H1 (cell line): ENCODE measurements at regions not wholly inside any gene's neighbourhood (a gene's known extent, or its start where the extent isn't known, plus 50 kb on each side); places are given as distances from the start of the nearest gene placed in this dataset.

ENCODE experiments used
- CTCF ChIA-PET: fragments of 300-600 bp; sonication (Branson Sonifier 250); formaldehyde crosslinking; loops from one replicate; lab custom pipeline; 2021; ENCODE audit not compliant: partially characterized antibody; lab: Charles Lee
- POLR2A ChIA-PET: fragments of 300-600 bp; sonication (Branson Sonifier 250); formaldehyde crosslinking; loops from one replicate; lab custom pipeline; 2021; ENCODE audit warnings: inconsistent platforms; ENCODE audit not compliant: partially characterized antibody; lab: Charles Lee
- DNase-seq, 2 experiments: peaks; one replicate each; pipeline versions ENCODE4 v3.0.0 to v3.0.0-alpha.2; 2010 to 2022; ENCODE audit warnings: low spot score in 2 of 2, low read depth in 1 of 2, mixed read lengths in 1 of 2
- FAIRE-seq: peaks from 2 replicates; lab custom pipeline; 2011; peaks lifted over from hg19 to GRCh38; lab: Jason Lieb, UNC
- H2AFZ ChIP-seq: 2 replicates; pipeline ENCODE4 v1.8.1; 2012; ENCODE audit warnings: low read length, inconsistent platforms
- H2AK5ac ChIP-seq: 2 replicates; pipeline ENCODE4 v1.6.1; 2013; ENCODE audit warnings: low read depth, low read length
- H2BK120ac ChIP-seq: replicated peaks from 2 replicates; pipeline ENCODE3; 2013; ENCODE audit warnings: low read depth, low read length, inconsistent platforms
- H2BK12ac ChIP-seq: 2 replicates; pipeline ENCODE4 v1.6.1; 2013; ENCODE audit warnings: low read depth, low read length
- H2BK15ac ChIP-seq: 2 replicates; pipeline ENCODE4 v1.6.1; 2013; ENCODE audit warnings: low read length
- H2BK20ac ChIP-seq: 2 replicates; pipeline ENCODE4 v1.6.1; 2013; ENCODE audit warnings: low read length
- H2BK5ac ChIP-seq: 2 replicates; pipeline ENCODE4 v1.6.1; 2013; ENCODE audit warnings: low read depth, low read length
- H3K14ac ChIP-seq: 2 replicates; pipeline ENCODE4 v1.6.1; 2013; ENCODE audit warnings: inconsistent platforms; ENCODE audit not compliant: insufficient read length
- H3K18ac ChIP-seq: 2 replicates; pipeline ENCODE4 v1.6.1; 2013; ENCODE audit warnings: low read length; ENCODE audit errors: extremely low read depth
- H3K23ac ChIP-seq: 2 replicates; pipeline ENCODE4 v1.6.1; 2013; ENCODE audit warnings: inconsistent platforms; ENCODE audit not compliant: insufficient read length
- H3K23me2 ChIP-seq: 2 replicates; pipeline ENCODE4 v1.6.1; 2013; ENCODE audit warnings: low read depth, low read length
- H3K27ac ChIP-seq: 2 replicates; pipeline ENCODE4 v1.6.1; 2011; ENCODE audit warnings: low read depth, low read length, inconsistent platforms
- H3K27me3 ChIP-seq, 4 experiments: replicated peaks in 1 of 4; 1 replicate in 1 of 4; 2 replicates in 3 of 4; pipeline versions ENCODE4 v1.6.1 to v1.8.1; 2011 to 2013; ENCODE audit warnings: low read length in 3 of 4, mild to moderate bottlenecking in 3 of 4, inconsistent platforms in 2 of 4, mixed read lengths in 2 of 4, moderate library complexity in 1 of 4; ENCODE audit not compliant: control insufficient read depth in 3 of 4, insufficient read depth in 3 of 4; ENCODE audit errors: extremely low read depth in 1 of 4
- H3K36me3 ChIP-seq, 4 experiments: 2 replicates each; pipeline versions ENCODE4 v1.6.1 to v1.8.1; 2011 to 2013; ENCODE audit warnings: mild to moderate bottlenecking in 4 of 4, low read length in 3 of 4, moderate library complexity in 2 of 4, control low read depth in 1 of 4, inconsistent platforms in 1 of 4; ENCODE audit not compliant: insufficient read depth in 4 of 4, control insufficient read depth in 2 of 4
- H3K4ac ChIP-seq: replicated peaks from 2 replicates; pipeline ENCODE3; 2013; ENCODE audit warnings: low read length, low read depth, mixed read lengths, inconsistent platforms; ENCODE audit not compliant: insufficient read length
- H3K4me1 ChIP-seq, 4 experiments: replicated peaks in 1 of 4; 1 replicate in 1 of 4; 2 replicates in 3 of 4; pipeline versions ENCODE4 v1.6.1 to v1.8.1; 2011 to 2013; ENCODE audit warnings: low read length in 3 of 4, inconsistent platforms in 2 of 4, mixed read lengths in 1 of 4; ENCODE audit not compliant: insufficient read depth in 4 of 4, control insufficient read depth in 3 of 4
- H3K4me2 ChIP-seq, 2 experiments: 2 replicates each; pipeline versions ENCODE4 v1.6.1 to v1.8.1; 2011 to 2013; ENCODE audit warnings: low read depth in 2 of 2, low read length in 2 of 2, control low read depth in 1 of 2, inconsistent platforms in 1 of 2, mild to moderate bottlenecking in 1 of 2; ENCODE audit not compliant: insufficient read depth in 1 of 2
- H3K4me3 ChIP-seq, 4 experiments: fragments of 200-600, 300-600 bp in 1 of 4; sonication (generic), shearing (Covaris generic), sonication (Bioruptor Twin) in 1 of 4; 2 replicates each; pipeline versions ENCODE4 v1.5.1 to v1.8.1; 2011 to 2016; ENCODE audit warnings: low read length in 4 of 4, low read depth in 3 of 4, control low read depth in 2 of 4, inconsistent platforms in 2 of 4, mild to moderate bottlenecking in 2 of 4, mixed read lengths in 1 of 4, moderate library complexity in 1 of 4; ENCODE audit not compliant: insufficient read depth in 2 of 4; ENCODE audit errors: extremely low read depth in 1 of 4
- H3K56ac ChIP-seq: replicated peaks from 2 replicates; pipeline ENCODE3; 2013; ENCODE audit warnings: low read depth, mild to moderate bottlenecking, mixed read lengths, low read length, inconsistent platforms; ENCODE audit not compliant: insufficient read length
- H3K79me1 ChIP-seq: 2 replicates; pipeline ENCODE4 v1.6.1; 2013; ENCODE audit warnings: low read depth, low read length, control low read depth
- H3K79me2 ChIP-seq, 2 experiments: 2 replicates each; pipeline versions ENCODE4 v1.6.1 to v1.8.1; 2012 to 2013; ENCODE audit warnings: low read length in 2 of 2, mild to moderate bottlenecking in 2 of 2, inconsistent platforms in 1 of 2; ENCODE audit not compliant: insufficient read depth in 2 of 2, control insufficient read depth in 1 of 2
- H3K9ac ChIP-seq, 4 experiments: replicated peaks in 1 of 4; 1 replicate in 1 of 4; 2 replicates in 3 of 4; pipeline versions ENCODE4 v1.6.1 to v1.8.1; 2011 to 2013; ENCODE audit warnings: low read depth in 3 of 4, low read length in 3 of 4, control low read depth in 2 of 4, mild to moderate bottlenecking in 2 of 4, moderate library complexity in 2 of 4, inconsistent platforms in 1 of 4; ENCODE audit errors: extremely low read depth in 1 of 4
- H3K9me3 ChIP-seq, 2 experiments: 2 replicates each; pipeline versions ENCODE4 v1.6.1 to v1.8.1; 2012 to 2013; ENCODE audit warnings: mild to moderate bottlenecking in 2 of 2, moderate library complexity in 2 of 2, control low read depth in 1 of 2, inconsistent platforms in 1 of 2, low read depth in 1 of 2, low read length in 1 of 2, mixed read lengths in 1 of 2; ENCODE audit not compliant: insufficient read depth in 2 of 2
- H4K20me1 ChIP-seq, 2 experiments: replicated peaks in 1 of 2; 2 replicates each; pipeline versions ENCODE3 to v1.8.1; 2011 to 2013; ENCODE audit warnings: inconsistent platforms in 2 of 2, low read length in 2 of 2, mild to moderate bottlenecking in 1 of 2; ENCODE audit not compliant: insufficient read depth in 2 of 2, control insufficient read depth in 1 of 2
- H4K5ac ChIP-seq: 2 replicates; pipeline ENCODE4 v1.6.1; 2013; ENCODE audit warnings: low read length, low read depth, mixed read lengths, inconsistent platforms; ENCODE audit not compliant: insufficient read length
- H4K8ac ChIP-seq: 2 replicates; pipeline ENCODE4 v1.8.0; 2013; ENCODE audit warnings: mild to moderate bottlenecking, moderate library complexity, low read length, inconsistent platforms; ENCODE audit not compliant: insufficient read depth; ENCODE audit errors: extremely low read depth
- H4K91ac ChIP-seq: replicated peaks from 2 replicates; pipeline ENCODE3; 2013; ENCODE audit warnings: low read length, mixed read lengths, inconsistent platforms; ENCODE audit not compliant: insufficient read length
- ASH2L ChIP-seq: fragments of 200-600, 300-600 bp; sonication (generic); IDR thresholded peaks from one replicate; pipeline ENCODE4 v1.7.1; 2017; ENCODE audit warnings: low read length
- BRCA1 ChIP-seq: IDR thresholded peaks from 2 replicates; pipeline ENCODE4 v1.6.1; 2012; ENCODE audit warnings: low read depth, low read length, improper control_type of control experiment
- CBX5 ChIP-seq: fragments of 300-800, 300-1000 bp; sonication (generic); IDR thresholded peaks from 2 replicates; pipeline ENCODE4 v1.7.1; 2016; ENCODE audit warnings: antibody characterized with exemption, low read length, low read depth
- CREB1 ChIP-seq: IDR thresholded peaks from 2 replicates; pipeline ENCODE4 v1.6.1; 2012; ENCODE audit warnings: inconsistent platforms
- MAFK ChIP-seq: IDR thresholded peaks from 2 replicates; pipeline ENCODE4 v1.6.1; 2012; ENCODE audit warnings: low read depth, mild to moderate bottlenecking, improper control_type of control experiment, low read length
- RBBP5 ChIP-seq: IDR thresholded peaks from 2 replicates; pipeline ENCODE4 v1.7.1; 2012; ENCODE audit warnings: low read depth, mild to moderate bottlenecking, inconsistent platforms, low read length, moderate library complexity, borderline replicate concordance
- SAP30 ChIP-seq: fragments of 300-600 bp; sonication (generic); IDR thresholded peaks from 2 replicates; pipeline ENCODE4 v1.7.1; 2012; ENCODE audit warnings: low read length, moderate library complexity, mild to moderate bottlenecking, inconsistent platforms; ENCODE audit not compliant: insufficient read depth, insufficient replicate concordance
- SRF ChIP-seq: IDR thresholded peaks from 2 replicates; pipeline ENCODE4 v1.6.1; 2011; ENCODE audit warnings: mild to moderate bottlenecking, low read depth, low read length, moderate library complexity
- TBP ChIP-seq: IDR thresholded peaks from 2 replicates; pipeline ENCODE4 v1.6.1; 2011; ENCODE audit warnings: low read depth, low read length, improper control_type of control experiment
- TEAD4 ChIP-seq: IDR thresholded peaks from 2 replicates; pipeline ENCODE4 v1.6.1; 2012; ENCODE audit warnings: low read depth, low read length, inconsistent platforms, mixed read lengths
- YY1 ChIP-seq: IDR thresholded peaks from 2 replicates; pipeline ENCODE4 v1.6.1; 2011; ENCODE audit warnings: low read depth, mild to moderate bottlenecking, low read length
- WGBS, 2 experiments: shearing (Covaris generic) in 1 of 2; methylation state at CpG; one replicate each; pipeline versions ENCODE4 v1.1.6 to v1.1.7; 2013 to 2015; ENCODE audit warnings: low lambda C conversion rate in 2 of 2, mixed read lengths in 2 of 2, inconsistent platforms in 1 of 2, low coverage in 1 of 2, missing lambda C conversion rate in 1 of 2; ENCODE audit not compliant: insufficient replicate concordance in 2 of 2, insufficient coverage in 1 of 2, insufficient read length in 1 of 2; ENCODE audit errors: extremely low coverage in 1 of 2, missing lambda C conversion rate in 1 of 2; 5-methylcytosine and 5-hydroxymethylcytosine counted together
- TF ChIP-seq, protein P1 (sequence below): IDR thresholded peaks from 2 replicates; pipeline ENCODE4 v1.6.1; 2012; ENCODE audit warnings: low read length, inconsistent platforms
- TF ChIP-seq, protein P2 (sequence below): IDR thresholded peaks from 2 replicates; pipeline ENCODE4 v1.6.1; 2011; ENCODE audit warnings: low read length, improper control_type of control experiment

DNA sequence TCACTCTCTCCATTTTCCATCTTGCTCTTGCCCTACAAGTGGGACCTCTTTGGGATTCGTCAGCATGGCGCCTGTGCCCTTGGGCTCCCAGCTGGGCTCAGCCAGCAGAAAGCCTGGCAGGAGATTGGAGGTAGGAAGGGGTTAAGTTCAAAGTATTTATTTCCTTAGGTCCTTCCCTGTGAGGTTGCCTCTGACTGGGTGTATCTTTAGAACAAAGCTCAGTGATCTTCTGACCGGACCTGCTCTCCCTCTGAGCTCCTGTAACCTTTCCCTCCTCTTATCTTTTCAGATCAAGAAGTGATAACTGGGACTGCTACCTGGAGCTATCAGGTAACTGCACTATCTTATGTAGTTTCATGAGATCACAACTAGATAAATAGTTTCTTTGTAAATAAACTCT is 75.8 kb upstream of the ABCD3 start:
- no peaks in the 10 kb centered on the region for H4K20me1 ChIP-seq
- TF ChIP-seq RBBP5: no peak
- TF ChIP-seq MAFK: no peak
- TF ChIP-seq YY1: no peak
- TF ChIP-seq ASH2L: no peak
- no peak for TF ChIP-seq BRCA1
- no peak for TF ChIP-seq TEAD4
- TF ChIP-seq, protein P1, sequence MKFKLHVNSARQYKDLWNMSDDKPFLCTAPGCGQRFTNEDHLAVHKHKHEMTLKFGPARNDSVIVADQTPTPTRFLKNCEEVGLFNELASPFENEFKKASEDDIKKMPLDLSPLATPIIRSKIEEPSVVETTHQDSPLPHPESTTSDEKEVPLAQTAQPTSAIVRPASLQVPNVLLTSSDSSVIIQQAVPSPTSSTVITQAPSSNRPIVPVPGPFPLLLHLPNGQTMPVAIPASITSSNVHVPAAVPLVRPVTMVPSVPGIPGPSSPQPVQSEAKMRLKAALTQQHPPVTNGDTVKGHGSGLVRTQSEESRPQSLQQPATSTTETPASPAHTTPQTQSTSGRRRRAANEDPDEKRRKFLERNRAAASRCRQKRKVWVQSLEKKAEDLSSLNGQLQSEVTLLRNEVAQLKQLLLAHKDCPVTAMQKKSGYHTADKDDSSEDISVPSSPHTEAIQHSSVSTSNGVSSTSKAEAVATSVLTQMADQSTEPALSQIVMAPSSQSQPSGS: no peak
- no peak for TF ChIP-seq CREB1
- TF ChIP-seq CBX5: no peak
- TF ChIP-seq, protein P2, sequence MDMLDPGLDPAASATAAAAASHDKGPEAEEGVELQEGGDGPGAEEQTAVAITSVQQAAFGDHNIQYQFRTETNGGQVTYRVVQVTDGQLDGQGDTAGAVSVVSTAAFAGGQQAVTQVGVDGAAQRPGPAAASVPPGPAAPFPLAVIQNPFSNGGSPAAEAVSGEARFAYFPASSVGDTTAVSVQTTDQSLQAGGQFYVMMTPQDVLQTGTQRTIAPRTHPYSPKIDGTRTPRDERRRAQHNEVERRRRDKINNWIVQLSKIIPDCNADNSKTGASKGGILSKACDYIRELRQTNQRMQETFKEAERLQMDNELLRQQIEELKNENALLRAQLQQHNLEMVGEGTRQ: no peak
- no peak for TF ChIP-seq TBP
- no peak for TF ChIP-seq SAP30
- TF ChIP-seq SRF: no peak
- H3K36me3 ChIP-seq: no peaks in the 10 kb centered on the region
- H3K4me3 ChIP-seq: no peak overlapping the region
- no peak overlapping the region for H4K5ac ChIP-seq
- ChIA-PET CTCF (interaction anchor here (0.6 to 21.6 kb wide), 10 partner anchors 7 to 310 kb away, joined by 3 to 807 read pairs (median 4); no protein-coding TSS in a partner anchor), POLR2A (no interaction called here)
- H3K79me1 ChIP-seq: no peaks in the 10 kb centered on the region
- no peak overlapping the region for H3K18ac ChIP-seq
- no peak overlapping the region for H2BK20ac ChIP-seq
- no peak overlapping the region for H3K4ac ChIP-seq
- H3K14ac ChIP-seq: no peak overlapping the region
- no peak overlapping the region for H3K4me2 ChIP-seq
- DNase-seq (no peak), FAIRE-seq (no peak)
- H2BK5ac ChIP-seq: no peak overlapping the region
- H3K9me3 ChIP-seq: no peaks in the 10 kb centered on the region
- H3K9ac ChIP-seq: no peak overlapping the region
- no peak overlapping the region for H2BK120ac ChIP-seq
- H3K4me1 ChIP-seq: no peaks in the 10 kb centered on the region
- H3K23ac ChIP-seq: no peak overlapping the region
- H2AK5ac ChIP-seq: no peak overlapping the region
- H3K79me2 ChIP-seq: no peaks in the 10 kb centered on the region
- no peak overlapping the region for H3K27ac ChIP-seq
- no peak overlapping the region for H2AFZ ChIP-seq
- H2BK12ac ChIP-seq: no peak overlapping the region
- WGBS, 2 experiments: 73% methylated on average over 3 of the region's 3 CpGs; no CpG with 5 or more reads in 1 of the 2 experiments
- no peak overlapping the region for H4K91ac ChIP-seq
- H3K56ac ChIP-seq: no peak overlapping the region
- no peaks in the 10 kb centered on the region for H3K27me3 ChIP-seq
- no peak overlapping the region for H2BK15ac ChIP-seq
- H4K8ac ChIP-seq: no peak overlapping the region
- H3K23me2 ChIP-seq: no peaks in the 10 kb centered on the region; the same call in 1 of the 2 replicates
